Endothelial cell of umbilical vein (primary cell): ENCODE measurements at regions not wholly inside any gene's neighbourhood (a gene's known extent, or its start where the extent isn't known, plus 50 kb on each side); places are given as distances from the start of the nearest gene placed in this dataset.

Experiments used
- BruUV-seq: library from RNA; stranded (reverse); fragments of 400-500 nt; replicated peaks from 2 replicates; lab custom pipeline; 2021; lab: Mats Ljungman, UMichigan
- CTCF ChIA-PET: fragments of 300-600, 350-600 bp; sonication (Branson Sonifier 250); formaldehyde crosslinking; loops from one replicate; lab custom pipeline; 2021; ENCODE audit warnings: antibody characterized with exemption, inconsistent platforms; lab: Charles Lee
- POLR2A ChIA-PET: fragments of 300-600, 350-600 bp; sonication (Branson Sonifier 250); formaldehyde crosslinking; loops from one replicate; lab custom pipeline; 2021; ENCODE audit warnings: antibody characterized with exemption, inconsistent platforms; lab: Charles Lee
- DNase-seq: peaks from one replicate; pipeline ENCODE4 v3.0.0-alpha.2; 2011; ENCODE audit warnings: low read depth, low spot score
- FAIRE-seq: peaks from 2 replicates; lab custom pipeline; 2011; peaks lifted over from hg19 to GRCh38; lab: Jason Lieb, UNC
- H2AFZ ChIP-seq: 2 replicates; pipeline ENCODE4 v1.6.0; 2012; ENCODE audit warnings: low read depth, low read length, control low read depth, inconsistent platforms
- H3K27ac ChIP-seq: 2 replicates; pipeline ENCODE4 v1.5.1; 2011; ENCODE audit warnings: low read depth, mild to moderate bottlenecking, control low read depth, low read length, moderate library complexity; ENCODE audit not compliant: insufficient read depth
- H3K27me3 ChIP-seq, 2 experiments: 2 replicates each; pipeline versions ENCODE4 v1.6.0 to v1.6.1; 2011; ENCODE audit warnings: low read length in 2 of 2, mixed read lengths in 1 of 2; ENCODE audit not compliant: control insufficient read depth in 2 of 2, insufficient read depth in 2 of 2
- H3K36me3 ChIP-seq, 2 experiments: 2 replicates in 1 of 2; 3 replicates in 1 of 2; pipeline ENCODE4 v1.5.1; 2011; ENCODE audit warnings: low read length in 2 of 2, mild to moderate bottlenecking in 1 of 2, moderate library complexity in 1 of 2; ENCODE audit not compliant: control insufficient read depth in 2 of 2, insufficient read depth in 2 of 2; ENCODE audit errors: extremely low read depth in 1 of 2
- H3K4me1 ChIP-seq: 3 replicates; pipeline ENCODE4 v1.5.1; 2011; ENCODE audit warnings: mild to moderate bottlenecking, low read length; ENCODE audit not compliant: control insufficient read depth, insufficient read depth; ENCODE audit errors: extremely low read depth
- H3K4me2 ChIP-seq: 2 replicates; pipeline ENCODE4 v1.6.1; 2011; ENCODE audit warnings: low read length, control low read depth, mixed read lengths; ENCODE audit not compliant: insufficient read depth
- H3K4me3 ChIP-seq, 3 experiments: fragments of 200-600 bp in 1 of 3; sonication (generic), shearing (Covaris generic) in 1 of 3; replicated peaks in 1 of 3; 2 replicates each; pipeline ENCODE4 v1.5.1; 2011 to 2016; ENCODE audit warnings: control low read depth in 3 of 3, low read length in 3 of 3, mild to moderate bottlenecking in 2 of 3, inconsistent platforms in 1 of 3, low read depth in 1 of 3, moderate library complexity in 1 of 3; ENCODE audit not compliant: insufficient read depth in 1 of 3
- H3K79me2 ChIP-seq: 2 replicates; pipeline ENCODE4 v1.6.0; 2012; ENCODE audit warnings: low read length, inconsistent platforms; ENCODE audit not compliant: control insufficient read depth, insufficient read depth
- H3K9ac ChIP-seq: replicated peaks from 2 replicates; pipeline ENCODE3; 2011; ENCODE audit warnings: low read length, control low read depth; ENCODE audit not compliant: insufficient read depth; ENCODE audit errors: extremely low read depth
- H3K9me1 ChIP-seq: replicated peaks from 3 replicates; pipeline ENCODE4 v1.6.0; 2011; ENCODE audit warnings: mild to moderate bottlenecking, low read length; ENCODE audit not compliant: control insufficient read depth, insufficient read depth; ENCODE audit errors: extremely low read depth
- H3K9me3 ChIP-seq: replicated peaks from 2 replicates; pipeline ENCODE4 v1.5.1; 2012; ENCODE audit warnings: low read length, inconsistent platforms; ENCODE audit not compliant: control insufficient read depth, insufficient read depth
- H4K20me1 ChIP-seq: replicated peaks from 2 replicates; pipeline ENCODE3; 2011; ENCODE audit warnings: mild to moderate bottlenecking, low read length; ENCODE audit not compliant: control insufficient read depth, insufficient read depth; ENCODE audit errors: extremely low read depth
- EZH2 ChIP-seq: IDR thresholded peaks from 2 replicates; pipeline ENCODE4 v1.6.1; 2012; ENCODE audit warnings: borderline replicate concordance, low read depth, mild to moderate bottlenecking, moderate library complexity, low read length, inconsistent platforms; ENCODE audit not compliant: severe bottlenecking
- FOS ChIP-seq: IDR thresholded peaks from 2 replicates; pipeline ENCODE4 v1.6.1; 2011; ENCODE audit warnings: mild to moderate bottlenecking, low read length, moderate library complexity, borderline replicate concordance; ENCODE audit not compliant: insufficient read depth
- GATA2 ChIP-seq: IDR thresholded peaks from 2 replicates; pipeline ENCODE4 v1.7.0; 2011; ENCODE audit warnings: low read depth, mild to moderate bottlenecking, moderate library complexity, mixed read lengths, low read length; ENCODE audit not compliant: insufficient read length, insufficient read depth
- JUN ChIP-seq: IDR thresholded peaks from 2 replicates; pipeline ENCODE4 v1.6.1; 2011; ENCODE audit warnings: borderline replicate concordance, low read depth; ENCODE audit not compliant: insufficient read length, insufficient read depth
- MYC ChIP-seq: IDR thresholded peaks from one replicate; pipeline ENCODE4 v1.6.1; 2011; ENCODE audit warnings: mild to moderate bottlenecking, low read depth, low read length
- POLR2A ChIP-seq: IDR thresholded peaks from 2 replicates; pipeline ENCODE4 v1.6.1; 2012; ENCODE audit warnings: low read depth, mild to moderate bottlenecking, control low read depth, low read length
- POLR2AphosphoS5 ChIP-seq: IDR thresholded peaks from 2 replicates; pipeline ENCODE4 v1.6.1; 2012; ENCODE audit warnings: low read depth, mild to moderate bottlenecking, control low read depth, low read length, moderate library complexity; ENCODE audit not compliant: insufficient read depth
- dilution Hi-C: fragments of 300-500 bp; cut with MboI; formaldehyde crosslinking; loops from one replicate; pipeline ENCODE4 v1.15.0; 2019; ENCODE audit warnings: low sequenced_read_pairs; ENCODE audit not compliant: extremely low pct_ligation_motif_present
- intact Hi-C: fragments of 100-400 bp; cut with micrococcal nuclease; formaldehyde crosslinking; loops from one replicate; pipeline ENCODE4 v1.10.0; 2022
- TF ChIP-seq, protein P1 (sequence below), 2 donors: IDR thresholded peaks; 1 replicate in 1 of 2; 2 replicates in 1 of 2; pipeline ENCODE4 v1.5.1; 2011; ENCODE audit warnings: low read length in 2 of 2, mild to moderate bottlenecking in 2 of 2, moderate library complexity in 2 of 2, control low read depth in 1 of 2, inconsistent platforms in 1 of 2, low read depth in 1 of 2; ENCODE audit not compliant: insufficient read depth in 1 of 2; ENCODE audit errors: extremely low read depth in 1 of 2
- TF ChIP-seq, protein P2 (sequence below): IDR thresholded peaks from 2 replicates; pipeline ENCODE4 v1.6.1; 2011; ENCODE audit not compliant: insufficient read depth, insufficient read length

DNA sequence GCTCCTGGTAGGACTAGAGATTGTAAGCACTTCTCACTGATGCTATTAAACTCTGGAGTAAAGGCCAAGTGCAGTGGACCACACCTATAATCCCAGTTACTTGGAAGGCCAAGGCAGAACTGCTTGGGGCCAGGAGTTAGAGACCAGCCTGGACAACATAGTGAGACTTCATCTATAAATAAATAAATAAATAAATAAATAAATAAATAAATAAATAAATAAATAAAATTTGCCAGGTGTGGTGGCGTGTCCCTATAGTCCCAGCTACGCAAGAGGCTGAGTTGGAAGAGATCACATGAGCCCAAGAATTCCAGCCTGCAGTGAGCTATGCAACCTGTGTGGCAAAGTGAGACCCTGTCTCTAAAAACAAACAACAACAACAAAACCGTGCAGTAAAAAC, 1475.7 kb downstream of the REEP3 start:
- ChIA-PET POLR2A (no interaction called here), CTCF (no interaction called here)
- Histone ChIP-seq H3K4me2 (no peak overlapping the region), H3K79me2 (no peaks in the 10 kb centered on the region), H3K4me3 (no peak overlapping the region), H3K36me3 (no peaks in the 10 kb centered on the region), H3K9me1 (no peaks in the 10 kb centered on the region), H3K4me1 (no peaks in the 10 kb centered on the region), H2AFZ (no peak overlapping the region), H3K27me3 (no peaks in the 10 kb centered on the region), H4K20me1 (no peaks in the 10 kb centered on the region), H3K27ac (no peak overlapping the region), H3K9me3 (no peaks in the 10 kb centered on the region), H3K9ac (no peak overlapping the region)
- intact Hi-C loops (no loop called here), dilution Hi-C loops (no loop called here)
- DNase-seq (no peak), FAIRE-seq (no peak)
- TF ChIP-seq EZH2, result no peak
- TF ChIP-seq, protein P1, sequence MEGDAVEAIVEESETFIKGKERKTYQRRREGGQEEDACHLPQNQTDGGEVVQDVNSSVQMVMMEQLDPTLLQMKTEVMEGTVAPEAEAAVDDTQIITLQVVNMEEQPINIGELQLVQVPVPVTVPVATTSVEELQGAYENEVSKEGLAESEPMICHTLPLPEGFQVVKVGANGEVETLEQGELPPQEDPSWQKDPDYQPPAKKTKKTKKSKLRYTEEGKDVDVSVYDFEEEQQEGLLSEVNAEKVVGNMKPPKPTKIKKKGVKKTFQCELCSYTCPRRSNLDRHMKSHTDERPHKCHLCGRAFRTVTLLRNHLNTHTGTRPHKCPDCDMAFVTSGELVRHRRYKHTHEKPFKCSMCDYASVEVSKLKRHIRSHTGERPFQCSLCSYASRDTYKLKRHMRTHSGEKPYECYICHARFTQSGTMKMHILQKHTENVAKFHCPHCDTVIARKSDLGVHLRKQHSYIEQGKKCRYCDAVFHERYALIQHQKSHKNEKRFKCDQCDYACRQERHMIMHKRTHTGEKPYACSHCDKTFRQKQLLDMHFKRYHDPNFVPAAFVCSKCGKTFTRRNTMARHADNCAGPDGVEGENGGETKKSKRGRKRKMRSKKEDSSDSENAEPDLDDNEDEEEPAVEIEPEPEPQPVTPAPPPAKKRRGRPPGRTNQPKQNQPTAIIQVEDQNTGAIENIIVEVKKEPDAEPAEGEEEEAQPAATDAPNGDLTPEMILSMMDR (IDR thresholded peaks at IDR 0.05; ENCODE audit: extremely low read depth in 1 of 2, insufficient read depth in 1 of 2, low read depth in 1 of 2, low read length in 2 of 2), result no peak
- TF ChIP-seq, protein P2, sequence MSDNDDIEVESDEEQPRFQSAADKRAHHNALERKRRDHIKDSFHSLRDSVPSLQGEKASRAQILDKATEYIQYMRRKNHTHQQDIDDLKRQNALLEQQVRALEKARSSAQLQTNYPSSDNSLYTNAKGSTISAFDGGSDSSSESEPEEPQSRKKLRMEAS, result no peak
- TF ChIP-seq POLR2AphosphoS5, result no peak
- no peak for TF ChIP-seq POLR2A
- TF ChIP-seq MYC, result no peak
- no peak for TF ChIP-seq FOS
- no peak for TF ChIP-seq JUN
- no peak for TF ChIP-seq GATA2
- no TSS peak for BruUV-seq
